ENCODE measurements at regions not wholly inside any gene's neighbourhood (a gene's known extent, or its start where the extent isn't known, plus 50 kb on each side); places are given as distances from the start of the nearest gene placed in this dataset.

DNA sequence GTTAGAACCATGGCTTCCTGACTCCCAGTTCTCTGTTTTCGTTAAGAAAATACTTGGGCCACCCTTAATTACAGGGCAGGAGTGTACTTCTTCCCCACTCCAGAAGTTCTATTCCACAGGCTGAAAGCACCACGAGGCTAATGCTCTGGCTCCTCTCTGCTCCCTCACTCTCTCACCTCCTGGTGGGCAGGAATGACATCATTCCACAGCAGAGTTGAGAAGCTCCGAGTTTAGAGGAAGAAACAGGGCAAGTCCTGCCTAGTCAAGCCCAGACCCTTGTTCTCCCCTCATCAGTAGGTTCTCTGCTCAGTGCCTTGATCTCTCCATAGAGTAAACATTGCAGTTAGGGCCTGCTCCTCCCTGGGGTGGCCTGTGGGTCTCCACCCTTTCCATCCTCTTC is 343.8 kb upstream of the CLNK start:
- DNase-seq (ENCODE audit: low read depth, low spot score), result no peak
- CTCF ChIA-PET, result no interaction called here
- POLR2A ChIA-PET, result no interaction called here
- TF ChIP-seq, protein P1, sequence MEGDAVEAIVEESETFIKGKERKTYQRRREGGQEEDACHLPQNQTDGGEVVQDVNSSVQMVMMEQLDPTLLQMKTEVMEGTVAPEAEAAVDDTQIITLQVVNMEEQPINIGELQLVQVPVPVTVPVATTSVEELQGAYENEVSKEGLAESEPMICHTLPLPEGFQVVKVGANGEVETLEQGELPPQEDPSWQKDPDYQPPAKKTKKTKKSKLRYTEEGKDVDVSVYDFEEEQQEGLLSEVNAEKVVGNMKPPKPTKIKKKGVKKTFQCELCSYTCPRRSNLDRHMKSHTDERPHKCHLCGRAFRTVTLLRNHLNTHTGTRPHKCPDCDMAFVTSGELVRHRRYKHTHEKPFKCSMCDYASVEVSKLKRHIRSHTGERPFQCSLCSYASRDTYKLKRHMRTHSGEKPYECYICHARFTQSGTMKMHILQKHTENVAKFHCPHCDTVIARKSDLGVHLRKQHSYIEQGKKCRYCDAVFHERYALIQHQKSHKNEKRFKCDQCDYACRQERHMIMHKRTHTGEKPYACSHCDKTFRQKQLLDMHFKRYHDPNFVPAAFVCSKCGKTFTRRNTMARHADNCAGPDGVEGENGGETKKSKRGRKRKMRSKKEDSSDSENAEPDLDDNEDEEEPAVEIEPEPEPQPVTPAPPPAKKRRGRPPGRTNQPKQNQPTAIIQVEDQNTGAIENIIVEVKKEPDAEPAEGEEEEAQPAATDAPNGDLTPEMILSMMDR (IDR thresholded peaks at IDR 0.05; ENCODE audit: insufficient read depth, low read length, missing control alignments), result no peak
- no peak overlapping the region for H3K4me3 ChIP-seq (ENCODE audit: low read depth, low read length)

- no peak for DNase-seq (ENCODE audit: low read depth, low spot score)
- no peak overlapping the region for H3K4me3 ChIP-seq (ENCODE audit: low read depth, low read length)
- POLR2A ChIA-PET, result no interaction called here
- TF ChIP-seq, protein P1 (IDR thresholded peaks at IDR 0.05; ENCODE audit: insufficient read depth, low read length, missing control alignments), result no peak
- CTCF ChIA-PET, result no interaction called here
These were observed 336.8 kb upstream of the CLNK start for GRCh38 chr4:11021333-11021732.

DNA sequence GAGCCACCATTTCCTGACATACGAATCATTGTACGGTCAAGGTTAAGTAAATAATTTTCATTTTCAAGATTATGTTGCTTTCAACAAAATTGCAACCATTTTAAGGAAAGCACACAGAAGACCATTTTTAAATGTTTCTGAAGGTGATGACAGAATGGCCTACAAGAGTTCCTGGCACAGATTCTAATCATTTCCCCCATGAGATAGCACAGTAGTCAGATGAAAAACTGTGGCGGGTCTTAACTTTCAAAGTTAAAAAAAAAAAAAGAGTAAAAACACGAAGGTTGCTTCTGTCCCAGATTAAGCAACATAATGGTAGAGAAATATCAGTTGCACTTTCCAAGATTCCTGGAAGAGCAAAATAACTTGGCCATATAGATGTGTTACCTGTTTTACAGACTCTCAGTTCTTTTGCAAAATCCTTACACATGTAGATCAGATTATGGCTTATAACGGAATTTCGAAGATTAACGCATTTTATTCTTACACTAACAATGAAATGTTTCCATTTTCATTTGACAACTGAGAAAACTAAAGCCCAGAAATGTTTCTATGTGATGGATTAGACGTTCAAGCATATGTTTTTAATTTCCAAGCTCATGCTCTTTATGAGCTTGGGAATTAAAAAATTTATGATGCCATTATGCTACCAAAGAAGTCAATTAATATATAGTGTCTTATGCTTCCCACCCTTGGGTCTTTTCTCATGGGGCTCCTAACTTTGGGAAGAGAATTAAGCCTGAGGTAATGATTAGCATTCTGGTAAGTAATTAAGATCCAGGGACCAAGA is 335.1 kb upstream of the CLNK start:
- ChIA-PET CTCF (no interaction called here), POLR2A (no interaction called here)
- TF ChIP-seq, protein P1 (IDR thresholded peaks at IDR 0.05; ENCODE audit: insufficient read depth, low read length, missing control alignments), result no peak
- H3K4me3 ChIP-seq (ENCODE audit: low read depth, low read length), result no peak overlapping the region
- no peak for DNase-seq (ENCODE audit: low read depth, low spot score)

- no peak overlapping the region for H3K4me3 ChIP-seq (ENCODE audit: low read depth, low read length)
- ChIA-PET POLR2A (no interaction called here), CTCF (no interaction called here)
- TF ChIP-seq, protein P1 (IDR thresholded peaks at IDR 0.05; ENCODE audit: insufficient read depth, low read length, missing control alignments), result no peak
- no peak for DNase-seq (ENCODE audit: low read depth, low spot score)
These were observed 329.6 kb upstream of the CLNK start for GRCh38 chr4:11014199-11014598.

DNA sequence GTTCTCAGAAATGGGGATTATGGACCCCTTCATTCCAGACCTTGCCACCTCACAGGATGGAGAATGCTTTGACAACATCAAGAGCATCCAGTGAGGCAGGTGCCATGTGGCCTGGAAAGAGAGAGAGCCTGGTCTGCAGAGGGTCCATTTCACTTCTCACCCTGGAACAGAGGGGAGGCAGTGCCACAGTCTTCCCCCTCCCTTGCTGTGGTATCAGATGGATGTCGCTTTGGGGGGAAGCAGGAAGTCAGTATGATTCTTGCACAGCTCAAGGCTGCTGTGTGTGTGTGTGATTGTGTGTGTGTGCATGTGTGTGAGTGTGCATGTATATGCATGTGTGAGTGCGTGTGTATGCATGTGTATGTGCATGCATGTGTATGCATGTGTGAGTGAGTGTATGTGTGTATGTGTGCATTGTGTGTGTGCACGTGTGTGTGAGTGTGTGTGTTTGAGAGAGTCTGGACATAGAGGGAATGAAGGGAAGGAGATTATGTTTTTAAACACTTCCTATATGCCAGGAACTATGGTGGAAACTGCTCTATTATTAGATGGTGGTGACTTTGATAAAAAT is 328.6 kb upstream of the CLNK start:
- TF ChIP-seq, protein P1 (IDR thresholded peaks at IDR 0.05; ENCODE audit: insufficient read depth, low read length, missing control alignments), result no peak
- ChIA-PET POLR2A (no interaction called here), CTCF (no interaction called here)
- H3K4me3 ChIP-seq (ENCODE audit: low read depth, low read length), result no peak overlapping the region
- DNase-seq (ENCODE audit: low read depth, low spot score), result no peak

GRCh38 chr4:11011249-11011648 is 326.7 kb upstream of the CLNK start:
- CTCF ChIA-PET, result no interaction called here
- no peak overlapping the region for H3K4me3 ChIP-seq (ENCODE audit: low read depth, low read length)
- POLR2A ChIA-PET, result no interaction called here
- TF ChIP-seq, protein P1 (IDR thresholded peaks at IDR 0.05; ENCODE audit: insufficient read depth, low read length, missing control alignments), result no peak
- no peak for DNase-seq (ENCODE audit: low read depth, low spot score)

Data from AG04449 (cell line).